SK-N-SH (cell line): ENCODE measurements at regions not wholly inside any gene's neighbourhood (a gene's known extent, or its start where the extent isn't known, plus 50 kb on each side); places are given as distances from the start of the nearest gene placed in this dataset.
A peak's percentile ranks its signal among the peaks of the same experiment; 100 is the strongest.

Experiments
- CTCF ChIA-PET: fragments of 300-600, 350-600 bp; formaldehyde crosslinking; extraction: SDS; loops from one replicate; lab custom pipeline; 2021; lab: Yijun Ruan, JAX
- POLR2A ChIA-PET: fragments of 350-600 bp; sonication (Branson Sonifier 250); formaldehyde crosslinking; extraction: SDS; loops from one replicate; lab custom pipeline; 2020; ENCODE audit warnings: antibody characterized with exemption, inconsistent platforms; lab: Yijun Ruan, JAX
- DNase-seq: peaks from one replicate; pipeline ENCODE4 v3.0.0; 2012
- H2AFZ ChIP-seq: fragments of 200-600 bp; sonication (generic); 2 replicates; pipeline ENCODE4 v1.8.1; 2016; ENCODE audit warnings: antibody characterized with exemption, mild to moderate bottlenecking, low read depth
- H3F3A ChIP-seq: fragments of 200-600 bp; sonication (generic); replicated peaks from 2 replicates; pipeline ENCODE3; 2016; ENCODE audit warnings: antibody characterized with exemption, mild to moderate bottlenecking; ENCODE audit not compliant: insufficient read depth
- H3K27ac ChIP-seq, 2 experiments: fragments of 200-500 bp in 1 of 2; fragments of 200-600 bp in 1 of 2; sonication (Bioruptor generic) in 1 of 2; sonication (generic), shearing (Covaris generic) in 1 of 2; 2 replicates each; pipeline versions ENCODE4 v1.5.1 to v1.6.1; 2014 to 2016; ENCODE audit warnings: low read depth in 2 of 2, inconsistent platforms in 1 of 2, low read length in 1 of 2, mild to moderate bottlenecking in 1 of 2, mixed read lengths in 1 of 2
- H3K27me3 ChIP-seq: fragments of 200-600 bp; sonication (generic), shearing (Covaris generic); 2 replicates; pipeline ENCODE4 v1.6.1; 2016; ENCODE audit warnings: mixed run types; ENCODE audit not compliant: insufficient read depth
- H3K36me3 ChIP-seq, 2 experiments: fragments of 200-500 bp in 1 of 2; fragments of 200-600 bp in 1 of 2; sonication (Bioruptor generic) in 1 of 2; sonication (generic) in 1 of 2; replicated peaks in 1 of 2; 2 replicates each; pipeline versions ENCODE3 to v1.5.1; 2014 to 2016; ENCODE audit warnings: low read length in 1 of 2, mild to moderate bottlenecking in 1 of 2; ENCODE audit not compliant: insufficient read depth in 2 of 2, control insufficient read depth in 1 of 2
- H3K4me1 ChIP-seq, 2 experiments: fragments of 200-500 bp in 1 of 2; fragments of 200-600 bp in 1 of 2; sonication (Bioruptor generic) in 1 of 2; sonication (generic), shearing (Covaris generic) in 1 of 2; 2 replicates each; pipeline versions ENCODE4 v1.5.1 to v1.6.1; 2014 to 2016; ENCODE audit warnings: low read depth in 1 of 2, low read length in 1 of 2, mixed run types in 1 of 2; ENCODE audit not compliant: insufficient read depth in 2 of 2, control insufficient read depth in 1 of 2
- H3K4me2 ChIP-seq: fragments of 200-600 bp; sonication (generic), shearing (Covaris generic); 2 replicates; pipeline ENCODE4 v1.6.1; 2017; ENCODE audit warnings: mixed run types
- H3K4me3 ChIP-seq, 2 experiments: fragments of 200-500 bp in 1 of 2; fragments of 200-600 bp in 1 of 2; sonication (Bioruptor generic) in 1 of 2; sonication (generic), shearing (Covaris generic) in 1 of 2; 2 replicates each; pipeline versions ENCODE4 v1.5.1 to v1.8.1; 2014 to 2016; ENCODE audit warnings: low read depth in 2 of 2, inconsistent platforms in 1 of 2, low read length in 1 of 2, mild to moderate bottlenecking in 1 of 2, mixed read lengths in 1 of 2, moderate library complexity in 1 of 2
- H3K79me2 ChIP-seq: fragments of 200-600 bp; sonication (generic); 2 replicates; pipeline ENCODE4 v1.8.1; 2017; ENCODE audit warnings: mild to moderate bottlenecking; ENCODE audit not compliant: insufficient read depth
- H3K9ac ChIP-seq: fragments of 200-600 bp; sonication (generic); 2 replicates; pipeline ENCODE4 v1.6.1; 2017; ENCODE audit warnings: mixed run types
- H3K9me2 ChIP-seq: fragments of 200-600 bp; sonication (generic); 2 replicates; pipeline ENCODE4 v1.6.1; 2017; ENCODE audit warnings: mixed run types
- H3K9me3 ChIP-seq: fragments of 200-600 bp; sonication (generic); 2 replicates; pipeline ENCODE4 v1.6.1; 2017; ENCODE audit warnings: mixed run types, mild to moderate bottlenecking, moderate library complexity
- H4K20me1 ChIP-seq: fragments of 200-600 bp; sonication (generic); 2 replicates; pipeline ENCODE4 v1.6.1; 2017; ENCODE audit warnings: mild to moderate bottlenecking, mixed run types; ENCODE audit not compliant: insufficient read depth
- CHD2 ChIP-seq: fragments of 150-350 bp; IDR thresholded peaks from 2 replicates; pipeline ENCODE4 v1.6.1; 2018; ENCODE audit warnings: low read length; ENCODE audit not compliant: partially characterized antibody
- EP300 ChIP-seq, 2 experiments: IDR thresholded peaks; 2 replicates each; pipeline versions ENCODE4 v1.4.0 to v1.6.1; 2012; ENCODE audit warnings: borderline replicate concordance in 1 of 2, low read depth in 1 of 2, low read length in 1 of 2
- EZH2phosphoT487 ChIP-seq: fragments of 200-600 bp; sonication (generic); IDR thresholded peaks from 2 replicates; pipeline ENCODE4 v1.6.1; 2017; ENCODE audit warnings: low read depth, mixed run types, mild to moderate bottlenecking, antibody characterized with exemption, moderate library complexity, borderline replicate concordance
- GATA2 ChIP-seq: sonication (generic); formaldehyde crosslinking; IDR thresholded peaks from 2 replicates; pipeline ENCODE4 v1.5.0; 2020; ENCODE audit warnings: mild to moderate bottlenecking, missing genetic modification reagents
- IRF3 ChIP-seq: fragments of 150-350 bp; IDR thresholded peaks from 2 replicates; pipeline ENCODE4 v1.6.1; 2016; ENCODE audit warnings: mild to moderate bottlenecking, low read depth, low read length
- RCOR1 ChIP-seq: fragments of 150-350 bp; IDR thresholded peaks from 2 replicates; pipeline ENCODE4 v1.6.1; 2017; ENCODE audit warnings: antibody characterized with exemption, low read length
- TCF12 ChIP-seq: IDR thresholded peaks from 2 replicates; pipeline ENCODE4 v1.4.0; 2012
- YY1 ChIP-seq: IDR thresholded peaks from 2 replicates; pipeline ENCODE4 v1.4.0; 2012; ENCODE audit warnings: low read depth, mild to moderate bottlenecking
- ZBTB33 ChIP-seq: IDR thresholded peaks from 2 replicates; pipeline ENCODE4 v1.4.0; 2012; ENCODE audit warnings: low read depth, borderline replicate concordance
- WGBS: methylation state at CpG from one replicate; pipeline ENCODE4 v1.1.6; 2017; ENCODE audit warnings: low lambda C conversion rate; 5-methylcytosine and 5-hydroxymethylcytosine counted together

GRCh38 chr2:58845011-58845410 is 603.9 kb upstream of the FANCL start:
- Histone ChIP-seq H3K27me3 (no peaks in the 10 kb centered on the region), H3K4me3 (no peak overlapping the region), H3K36me3 (no peaks in the 10 kb centered on the region), H2AFZ (no peak overlapping the region), H3K79me2 (no peaks in the 10 kb centered on the region), H3K9me3 (no peaks in the 10 kb centered on the region), H3K9me2 (no peaks in the 10 kb centered on the region), H3K4me2 (no peak overlapping the region), H3K9ac (no peak overlapping the region), H3K4me1 (peaks cover 0 to 7% of the 10 kb centered on the region in 2 experiments; a peak in 2 of 4 replicates), H4K20me1 (no peaks in the 10 kb centered on the region), H3F3A (no peaks in the 10 kb centered on the region), H3K27ac (no peak overlapping the region)
- TF ChIP-seq YY1 (no peak), IRF3 (no peak)
- POLR2A ChIA-PET, result no interaction called here
- 28% methylated on average over 3 of the region's 3 CpGs for WGBS
- no peak for DNase-seq
- CTCF ChIA-PET, result interaction anchor here (1.4 kb wide), 1 partner anchor 13 kb away, joined by 4 read pairs; no protein-coding TSS in a partner anchor

- Histone ChIP-seq H3K9me2 (no peaks in the 10 kb centered on the region), H4K20me1 (no peaks in the 10 kb centered on the region), H3K9ac (no peak overlapping the region), H3F3A (no peaks in the 10 kb centered on the region), H3K9me3 (no peaks in the 10 kb centered on the region), H3K79me2 (no peaks in the 10 kb centered on the region), H3K36me3 (no peaks in the 10 kb centered on the region), H3K4me3 (no peak overlapping the region), H3K4me2 (no peak overlapping the region), H3K4me1 (peaks cover 0 to 7% of the 10 kb centered on the region in 2 experiments; a peak in 3 of 4 replicates), H2AFZ (no peak overlapping the region), H3K27me3 (no peaks in the 10 kb centered on the region), H3K27ac (peak overlapping the region in 1 of 2 experiments; percentile 74; a peak in 2 of 4 replicates)
- POLR2A ChIA-PET, result no interaction called here
- DNase-seq, result peak; percentile 36
- CTCF ChIA-PET, result interaction anchor here (0.7 to 1.3 kb wide), 4 partner anchors 9 to 1718 kb away, joined by 3 to 4 read pairs (median 4); no protein-coding TSS in a partner anchor
- WGBS, result 2% methylated on average over 5 of the region's 5 CpGs
- TF ChIP-seq EP300 (IDR thresholded peaks at IDR 0.05; ENCODE audit: borderline replicate concordance in 1 of 2, low read depth in 1 of 2, low read length in 1 of 2) (peak in 1 of 2 experiments; percentile 90; a peak in 2 of 4 replicates), TCF12 (peak; percentile 20; the same call in 1 of the 2 replicates), ZBTB33 (no peak), RCOR1 (peak; percentile 88), EZH2phosphoT487 (no peak), CHD2 (peak; percentile 79), IRF3 (no peak), GATA2 (CRISPR knock-in tag) (peak; percentile 90)
Observed at GRCh38 chr2:58842501-58843155, 601.5 kb upstream of the FANCL start.
